ENCODE measurements at regions not wholly inside any gene's neighbourhood (a gene's known extent, or its start where the extent isn't known, plus 50 kb on each side); places are given as distances from the start of the nearest gene placed in this dataset.
A peak's percentile ranks its signal among the peaks of the same experiment; 100 is the strongest.

DNA sequence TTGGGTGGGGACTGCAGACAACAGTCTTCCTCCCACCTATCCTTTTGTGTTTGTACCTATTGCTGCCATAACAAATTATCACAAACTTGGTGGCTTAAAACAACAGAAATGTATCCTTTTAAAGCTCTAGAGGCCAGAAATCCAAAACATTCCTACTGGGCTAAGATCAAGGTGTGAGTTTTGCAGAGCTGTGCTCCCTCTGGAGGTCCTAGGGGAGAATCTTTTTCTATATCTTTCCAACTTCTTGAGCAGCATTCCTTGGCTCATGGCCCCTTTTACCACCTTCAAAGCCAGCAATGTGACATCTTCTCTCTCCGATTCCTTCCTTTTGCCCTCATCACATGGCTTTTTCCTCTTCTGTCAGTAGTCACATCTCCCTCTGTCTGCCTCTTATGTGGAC, 190.6 kb downstream of the TTC8 start:
- DNase-seq (ENCODE audit: low read depth in 2 of 2): no peak

DNA sequence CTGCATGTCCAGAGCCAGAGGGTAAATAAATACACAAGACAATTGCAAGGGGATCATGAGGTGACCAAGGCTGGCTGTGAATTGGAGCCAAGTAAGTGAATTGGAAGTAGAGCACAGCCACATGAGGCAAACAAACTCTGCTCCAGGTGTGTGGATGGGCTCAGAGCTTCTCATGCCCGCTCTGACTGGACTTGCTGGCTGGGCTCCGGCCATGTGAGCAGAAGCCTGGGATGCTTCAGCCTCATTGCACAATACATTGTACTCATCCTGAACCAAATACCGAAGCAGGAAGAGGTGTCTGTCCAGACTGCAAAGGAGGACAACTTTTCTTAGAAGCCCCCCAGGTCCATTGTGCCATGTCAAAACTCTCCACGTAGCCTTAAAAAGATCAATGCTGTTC, 193.0 kb downstream of the TTC8 start:
- DNase-seq (ENCODE audit: low read depth in 2 of 2): no peak

DNA sequence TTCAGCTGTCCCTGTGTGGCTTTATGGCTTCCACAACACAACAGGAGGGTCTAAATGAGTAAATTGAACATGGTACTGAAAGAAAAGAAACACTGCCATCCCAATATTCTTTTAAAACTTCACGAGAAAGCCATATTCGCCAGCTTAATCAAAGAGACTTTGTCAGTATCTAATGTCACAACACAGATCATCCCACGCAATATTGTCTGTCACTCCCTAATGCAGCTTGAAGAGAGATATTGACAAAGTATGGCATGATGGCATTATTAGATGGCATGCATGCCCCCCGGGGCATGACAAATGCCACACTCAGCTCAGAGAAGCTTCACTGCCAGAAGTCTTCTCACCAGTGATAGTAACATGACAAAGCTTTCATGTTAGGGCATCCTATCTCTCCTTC, 197.8 kb downstream of the TTC8 start:
- no peak for DNase-seq (ENCODE audit: low read depth in 2 of 2)

- no peak for DNase-seq (ENCODE audit: low read depth in 2 of 2)
Observed at GRCh38 chr14:89024691-89025090, 200.2 kb downstream of the TTC8 start.

DNA sequence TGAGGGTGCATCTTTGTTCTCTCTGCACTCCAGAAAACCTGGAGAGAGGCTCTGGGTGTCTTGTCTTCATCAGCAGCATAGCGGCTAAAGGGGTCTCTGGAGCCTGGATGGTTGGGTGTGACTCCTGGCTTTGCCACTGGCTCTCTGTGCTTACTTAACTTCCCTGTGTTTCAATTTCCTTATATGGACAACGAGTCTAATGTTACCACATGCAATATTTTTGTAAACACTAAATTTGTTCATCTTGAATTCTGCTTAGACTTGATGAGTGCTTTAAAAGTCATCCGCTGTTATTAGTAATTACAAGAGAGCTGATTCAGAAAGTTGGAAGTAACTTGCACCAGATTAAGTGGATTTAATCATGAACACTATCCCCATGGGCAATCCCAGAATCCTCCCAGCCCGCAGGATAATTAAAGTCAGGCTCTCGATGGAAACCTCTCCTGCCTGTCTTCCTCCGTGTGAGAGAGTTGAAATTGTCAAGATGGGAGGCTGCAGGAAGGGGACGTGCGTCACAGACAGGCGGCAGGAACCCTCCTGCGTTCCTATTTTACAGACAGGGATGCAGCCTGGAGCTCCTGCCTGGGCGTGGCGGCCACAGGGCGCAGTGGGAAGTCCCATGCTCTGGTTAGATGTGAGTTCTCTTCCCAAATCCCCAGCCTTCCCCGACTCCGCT, 201.2 kb downstream of the TTC8 start:
- no peak for DNase-seq (ENCODE audit: low read depth in 2 of 2)

DNA sequence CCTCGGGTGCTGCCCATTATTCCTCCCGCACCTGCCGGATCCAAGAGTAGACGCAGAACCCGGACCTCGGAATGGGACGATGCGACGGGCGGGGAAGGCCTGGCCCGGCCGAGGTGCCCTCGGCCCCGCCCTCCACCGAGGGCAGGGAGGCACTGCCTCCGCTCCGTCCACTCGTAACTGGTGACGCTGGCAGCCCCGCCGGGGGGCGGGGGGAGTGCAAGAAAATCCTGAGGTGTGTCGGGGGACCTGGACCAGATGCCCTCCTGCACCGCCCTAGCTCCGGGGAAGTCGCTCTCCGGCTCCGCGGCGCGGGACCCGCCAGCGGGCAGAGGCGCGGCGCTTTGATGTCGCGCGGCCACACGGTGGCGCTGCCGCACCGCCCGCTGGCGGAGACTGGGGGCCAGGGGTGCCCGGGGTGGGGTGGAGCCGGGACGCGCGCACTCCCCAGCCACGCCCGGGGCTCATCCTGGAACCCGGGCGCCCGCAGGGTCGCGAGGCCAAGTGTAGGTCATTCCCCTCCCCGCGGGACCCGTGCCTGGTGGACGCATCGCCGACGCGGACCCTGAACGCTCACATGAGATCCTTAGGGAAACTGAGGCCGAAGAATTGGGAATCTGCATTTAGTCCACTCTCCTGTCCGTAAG, 202.8 kb downstream of the TTC8 start:
- DNase-seq (ENCODE audit: low read depth in 2 of 2): peak in 1 of 2 donors; percentile 31

- DNase-seq (ENCODE audit: low read depth in 2 of 2): no peak
Observed at GRCh38 chr14:89028462-89029134, 204.1 kb downstream of the TTC8 start.

DNA sequence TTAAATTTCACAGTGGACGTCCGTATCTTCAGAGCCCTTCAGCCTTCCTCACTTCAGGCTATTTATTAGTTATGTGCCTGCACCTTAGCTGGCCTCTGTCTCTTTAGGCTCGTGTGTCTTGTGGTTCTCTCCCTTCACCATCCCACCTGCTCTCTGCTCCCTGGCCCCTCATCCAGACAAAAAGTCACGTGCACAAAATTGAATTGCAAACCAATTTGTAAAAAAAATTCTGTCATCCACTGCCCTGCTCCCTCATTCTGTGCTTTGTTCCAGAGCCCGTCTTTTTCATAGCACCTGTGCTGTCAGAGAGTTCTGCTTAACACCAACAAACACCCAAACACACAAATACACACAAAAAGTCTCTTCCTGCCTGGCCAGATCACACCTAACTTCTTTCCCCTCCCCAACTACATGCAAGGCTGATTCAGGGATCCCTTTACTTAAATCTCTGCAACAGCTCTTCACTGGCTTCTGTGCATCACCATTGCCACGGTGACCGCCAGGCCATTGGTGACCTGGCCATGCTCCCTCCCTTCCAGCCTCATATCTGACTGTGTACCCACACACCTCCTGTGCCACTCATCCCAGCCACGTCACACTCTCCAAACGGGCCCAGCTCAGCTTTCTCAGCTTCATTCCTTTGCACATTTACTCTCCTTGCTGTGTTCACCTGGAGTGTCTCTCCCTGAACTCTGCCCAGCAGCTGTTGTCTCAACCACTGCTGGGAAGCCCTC, 205.7 kb downstream of the TTC8 start:
- DNase-seq (ENCODE audit: low read depth in 2 of 2): no peak

GRCh38 chr14:89030921-89031320, 206.5 kb downstream of the TTC8 start:
- no peak for DNase-seq (ENCODE audit: low read depth in 2 of 2)

DNA sequence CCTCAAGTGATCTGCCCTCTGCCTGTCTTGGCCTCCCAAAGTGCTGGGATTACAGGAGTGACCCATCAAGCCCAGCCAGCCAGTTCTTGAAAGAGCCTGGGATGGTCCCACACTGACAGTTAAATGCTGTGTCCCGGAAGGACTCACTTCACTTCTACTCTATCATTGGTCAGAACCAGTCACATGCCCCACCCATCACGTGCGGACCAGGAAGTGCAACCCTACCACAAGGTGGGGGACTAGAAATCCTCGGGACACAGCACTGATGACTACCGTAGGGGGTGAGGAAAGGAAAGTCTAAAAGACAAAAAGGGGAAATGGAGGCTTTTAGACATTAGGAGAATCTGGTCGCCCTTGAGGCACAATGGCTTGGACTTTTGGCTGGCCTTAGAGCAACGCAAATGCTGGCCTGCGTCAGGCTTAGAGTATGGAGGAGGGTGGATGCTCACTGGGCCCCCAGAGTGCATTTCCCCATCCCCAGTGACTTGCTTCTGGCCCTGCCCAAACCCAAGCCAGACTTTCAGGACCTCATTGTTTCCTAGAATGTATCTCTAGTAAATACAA, 207.7 kb downstream of the TTC8 start:
- DNase-seq (ENCODE audit: low read depth in 2 of 2): no peak

- no peak for DNase-seq (ENCODE audit: low read depth in 2 of 2)
Observed at GRCh38 chr14:89033756-89034155, 209.3 kb downstream of the TTC8 start.

GRCh38 chr14:89036371-89036770, 211.9 kb downstream of the TTC8 start:
- DNase-seq (ENCODE audit: low read depth in 2 of 2): no peak

- DNase-seq (ENCODE audit: low read depth in 2 of 2): no peak
Observed at GRCh38 chr14:89037065-89037464, 212.6 kb downstream of the TTC8 start.

DNA sequence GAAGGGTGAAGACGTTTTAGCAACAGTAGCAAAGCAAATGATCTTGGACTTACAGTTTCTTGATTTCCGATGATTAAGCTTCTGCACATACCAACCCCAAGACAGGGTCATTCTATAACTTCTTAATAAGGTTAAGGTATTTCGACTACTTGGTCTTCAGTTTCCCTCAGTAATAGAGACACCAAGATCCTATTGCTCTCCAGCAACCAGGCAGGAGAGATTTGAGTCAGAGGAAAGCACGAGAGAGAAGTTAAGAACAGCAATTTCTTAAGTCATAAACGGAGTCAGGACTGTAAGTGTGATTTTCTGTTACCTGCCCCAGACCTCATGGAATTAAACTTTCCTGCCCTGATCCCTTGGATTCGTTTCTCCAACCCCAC, 215.6 kb downstream of the TTC8 start:
- DNase-seq (ENCODE audit: low read depth in 2 of 2): no peak

GRCh38 chr14:89040460-89041256, 216.2 kb downstream of the TTC8 start:
- DNase-seq (ENCODE audit: low read depth in 2 of 2): peak; percentile 49 to 67

DNA sequence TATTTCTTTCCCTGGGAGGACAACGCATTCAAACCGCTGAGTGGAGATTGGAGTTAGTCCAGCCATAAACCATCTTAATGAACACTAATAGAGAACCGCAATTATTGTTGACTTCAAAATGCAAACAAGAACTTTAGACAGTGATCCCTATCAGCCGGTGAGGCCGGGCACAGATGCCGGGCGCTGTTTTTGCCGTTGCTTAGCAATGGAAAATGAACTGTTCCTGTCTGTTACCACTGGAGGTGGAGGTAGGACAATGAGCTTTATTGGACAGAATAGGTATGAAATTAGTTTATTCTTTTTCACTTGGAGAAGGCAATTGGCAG, 216.8 kb downstream of the TTC8 start:
- DNase-seq (ENCODE audit: low read depth in 2 of 2): no peak

DNA sequence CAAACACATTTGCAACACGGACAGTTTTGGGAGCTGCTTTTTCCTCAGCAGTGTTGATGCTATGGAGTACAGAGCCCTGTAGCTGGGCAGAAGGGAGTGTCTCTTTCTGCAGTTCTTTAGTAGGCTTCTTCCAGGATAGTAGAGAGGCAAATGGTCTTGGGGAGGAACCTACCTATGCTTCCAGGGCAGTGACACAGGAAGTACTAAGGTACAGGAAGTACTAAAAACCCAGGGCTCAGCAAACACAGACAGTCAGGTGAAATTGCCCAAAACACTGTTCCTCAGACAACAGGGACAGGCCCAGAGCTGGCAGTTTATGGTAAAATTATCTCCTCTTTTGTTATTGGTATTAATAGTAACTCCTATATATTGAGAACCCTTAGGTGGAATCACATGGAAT, 217.6 kb downstream of the TTC8 start:
- DNase-seq (ENCODE audit: low read depth in 2 of 2): no peak

DNA sequence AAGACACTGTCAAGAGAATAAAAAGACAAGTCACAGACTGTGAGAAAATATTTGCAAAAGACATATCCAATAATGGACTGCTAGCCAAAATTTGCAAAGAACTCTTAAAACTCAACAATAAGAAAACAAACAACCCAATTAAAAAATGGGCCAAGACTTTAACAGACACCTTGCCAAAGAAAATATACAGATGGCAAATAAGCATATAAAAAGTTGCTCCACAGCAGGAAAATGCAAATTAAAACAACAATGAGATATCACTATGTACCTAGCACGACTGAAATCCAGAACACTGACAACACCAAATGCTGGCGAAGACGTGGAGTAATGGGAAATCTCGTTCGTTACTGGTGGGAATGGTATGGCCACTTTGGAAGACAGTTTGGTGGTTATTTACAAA, 228.9 kb downstream of the TTC8 start:
- no peak for DNase-seq (ENCODE audit: low read depth in 2 of 2)

- DNase-seq (ENCODE audit: low read depth in 2 of 2): no peak
Observed at GRCh38 chr14:89056394-89056793, 231.9 kb downstream of the TTC8 start.

DNA sequence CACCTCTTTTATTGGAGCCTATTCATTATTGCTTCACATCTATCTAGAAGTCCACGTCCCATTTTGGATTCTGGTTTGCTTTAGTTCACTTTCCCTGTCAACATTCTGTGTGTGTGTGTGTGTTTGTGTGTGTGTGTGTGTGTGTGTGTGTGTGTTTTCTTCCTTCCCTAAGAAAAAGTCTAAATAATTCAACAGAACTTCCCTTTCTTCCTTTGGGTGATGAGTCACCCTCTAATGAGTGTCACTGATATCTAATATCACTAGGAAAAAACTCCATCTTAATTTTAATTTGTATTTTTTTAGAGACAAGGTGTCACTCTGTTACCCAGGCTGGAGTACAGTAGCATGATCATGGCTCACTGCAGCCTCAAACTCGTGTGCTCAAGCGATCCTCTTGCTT, 234.2 kb downstream of the TTC8 start:
- DNase-seq (ENCODE audit: low read depth in 2 of 2): no peak

DNA sequence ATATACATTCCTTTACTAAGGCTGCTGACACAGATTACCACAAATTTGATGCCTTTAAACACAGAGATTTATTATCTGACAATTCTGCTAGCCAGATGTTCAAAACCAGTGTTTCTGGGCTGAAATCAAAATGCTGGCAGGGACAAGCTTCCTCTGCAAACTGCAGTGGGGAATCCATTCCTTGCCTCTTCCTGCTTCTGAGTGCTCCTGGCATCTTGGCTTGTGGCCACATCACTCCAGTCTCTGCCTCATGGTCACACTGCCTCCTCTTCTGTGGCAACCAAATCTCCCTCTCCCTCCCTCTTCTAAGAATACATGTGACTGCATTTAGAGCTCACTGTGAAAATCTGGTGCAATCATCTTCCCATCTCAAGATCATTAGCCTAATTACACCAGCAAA, 235.7 kb downstream of the TTC8 start:
- no peak for DNase-seq (ENCODE audit: low read depth in 2 of 2)

GRCh38 chr14:89061696-89062095, 237.2 kb downstream of the TTC8 start:
- DNase-seq (ENCODE audit: low read depth in 2 of 2): no peak
